ENCODE measurements at regions not wholly inside any gene's neighbourhood (a gene's known extent, or its start where the extent isn't known, plus 50 kb on each side); places are given as distances from the start of the nearest gene placed in this dataset.

GRCh38 chr10:78283069-78283682 lies 249.5 kb downstream of the RPS24 start:
- ATAC-seq = no peak
- intact Hi-C loops (cut with DNase I; ENCODE audit: low total_unique reads) = no loop called here

GRCh38 chr10:78284381-78284780 lies 250.7 kb downstream of the RPS24 start:
- H3K4me1 ChIP-seq = no peaks in the 10 kb centered on the region
- H3K36me3 ChIP-seq = no peaks in the 10 kb centered on the region
- H3K9me3 ChIP-seq = no peaks in the 10 kb centered on the region
- no peak overlapping the region for H3K4me3 ChIP-seq
- ATAC-seq = no peak
- TF ChIP-seq CTCF (IDR thresholded peaks at IDR 0.05 in 4 of 5, conservative IDR thresholded peaks at IDR 0.05 in 1 of 5) (no peak), POLR2A (IDR thresholded peaks at IDR 0.05) (no peak)
- intact Hi-C loops (cut with DNase I; ENCODE audit: low total_unique reads) (no loop called here), in situ Hi-C loops (cut with MboI; ENCODE audit: low sequenced_read_pairs in 4 of 4) (no loop called here)
- H3K27me3 ChIP-seq = no peaks in the 10 kb centered on the region
- no peak overlapping the region for H3K27ac ChIP-seq
- no peak for DNase-seq

More at GRCh38 chr10:78283069-78283682, 249.5 kb downstream of the RPS24 start:
- TF ChIP-seq CTCF (IDR thresholded peaks at IDR 0.05 in 4 of 5, conservative IDR thresholded peaks at IDR 0.05 in 1 of 5) = no peak
- no peak for TF ChIP-seq POLR2A (IDR thresholded peaks at IDR 0.05)
- Histone ChIP-seq H3K27ac (no peak overlapping the region), H3K4me1 (peaks cover 3 to 11% of the 10 kb centered on the region in 2 donors), H3K4me3 (no peak overlapping the region), H3K9me3 (no peaks in the 10 kb centered on the region), H3K36me3 (no peaks in the 10 kb centered on the region), H3K27me3 (no peaks in the 10 kb centered on the region)
- no peak for DNase-seq
- in situ Hi-C loops (cut with MboI; ENCODE audit: low sequenced_read_pairs in 4 of 4) = no loop called here

GRCh38 chr10:78285226-78285625 lies 251.6 kb downstream of the RPS24 start:
- no peak for DNase-seq
- Histone ChIP-seq H3K27ac (no peak overlapping the region), H3K9me3 (no peaks in the 10 kb centered on the region), H3K36me3 (no peaks in the 10 kb centered on the region), H3K4me3 (no peak overlapping the region), H3K4me1 (no peaks in the 10 kb centered on the region), H3K27me3 (no peaks in the 10 kb centered on the region)
- in situ Hi-C loops (cut with MboI; ENCODE audit: low sequenced_read_pairs in 4 of 4) (no loop called here), intact Hi-C loops (cut with DNase I; ENCODE audit: low total_unique reads) (loop anchor here (5.0 kb wide), 1 partner anchor 1138 kb away; no protein-coding TSS in a partner anchor)
- ATAC-seq = no peak
- TF ChIP-seq POLR2A (IDR thresholded peaks at IDR 0.05) (no peak), CTCF (IDR thresholded peaks at IDR 0.05 in 4 of 5, conservative IDR thresholded peaks at IDR 0.05 in 1 of 5) (no peak)

- Histone ChIP-seq H3K27ac (no peak overlapping the region), H3K9me3 (no peaks in the 10 kb centered on the region), H3K36me3 (no peaks in the 10 kb centered on the region), H3K4me1 (no peaks in the 10 kb centered on the region), H3K4me3 (no peak overlapping the region), H3K27me3 (no peaks in the 10 kb centered on the region)
- intact Hi-C loops (cut with DNase I; ENCODE audit: low total_unique reads) = loop anchor here (5.0 kb wide), 1 partner anchor 1139 kb away; no protein-coding TSS in a partner anchor
- ATAC-seq = no peak
- DNase-seq = no peak
- in situ Hi-C loops (cut with MboI; ENCODE audit: low sequenced_read_pairs in 4 of 4) = no loop called here
- no peak for TF ChIP-seq POLR2A (IDR thresholded peaks at IDR 0.05)
- TF ChIP-seq CTCF (IDR thresholded peaks at IDR 0.05 in 4 of 5, conservative IDR thresholded peaks at IDR 0.05 in 1 of 5) = no peak
Observed at GRCh38 chr10:78286186-78286585, 252.5 kb downstream of the RPS24 start.

- H3K4me1 ChIP-seq = no peaks in the 10 kb centered on the region
- ATAC-seq = no peak
- no peak for DNase-seq
- no peak overlapping the region for H3K27ac ChIP-seq
- intact Hi-C loops (cut with DNase I; ENCODE audit: low total_unique reads) (loop anchor here (5.0 kb wide), 1 partner anchor 1139 kb away; no protein-coding TSS in a partner anchor), in situ Hi-C loops (cut with MboI; ENCODE audit: low sequenced_read_pairs in 4 of 4) (no loop called here)
- H3K4me3 ChIP-seq = no peak overlapping the region
- no peaks in the 10 kb centered on the region for H3K27me3 ChIP-seq
- TF ChIP-seq POLR2A (IDR thresholded peaks at IDR 0.05) = no peak
- no peak for TF ChIP-seq CTCF (IDR thresholded peaks at IDR 0.05 in 4 of 5, conservative IDR thresholded peaks at IDR 0.05 in 1 of 5)
- H3K9me3 ChIP-seq = no peaks in the 10 kb centered on the region
- H3K36me3 ChIP-seq = no peaks in the 10 kb centered on the region
Observed at GRCh38 chr10:78286668-78287067, 253.0 kb downstream of the RPS24 start.

Data from gastrocnemius medialis (tissue), 4 donors.